GM12864 (cell line): ENCODE measurements at regions not wholly inside any gene's neighbourhood (a gene's known extent, or its start where the extent isn't known, plus 50 kb on each side); places are given as distances from the start of the nearest gene placed in this dataset.

ENCODE experiments used
- DNase-seq: peaks from one replicate; pipeline ENCODE4 v3.0.0-alpha.2; 2011; ENCODE audit warnings: low read depth
- H3K4me3 ChIP-seq: 2 replicates; pipeline ENCODE4 v1.5.1; 2011; ENCODE audit warnings: mild to moderate bottlenecking, low read depth, low read length, control low read depth
- CTCF ChIP-seq: IDR thresholded peaks from 2 replicates; pipeline ENCODE4 v1.5.1; 2011; ENCODE audit warnings: low read depth, mild to moderate bottlenecking, moderate library complexity, low read length, control low read depth, inconsistent platforms; ENCODE audit errors: missing control alignments

GRCh38 chr18:78676622-78677482 is 302.8 kb upstream of the SALL3 start:
- H3K4me3 ChIP-seq: no peak overlapping the region
- DNase-seq: no peak
- TF ChIP-seq CTCF: no peak

- DNase-seq: no peak
- TF ChIP-seq CTCF: no peak
- no peak overlapping the region for H3K4me3 ChIP-seq
Observed at GRCh38 chr18:78677483-78678317, 301.9 kb upstream of the SALL3 start.

GRCh38 chr18:78678318-78678695 is 301.3 kb upstream of the SALL3 start:
- no peak for TF ChIP-seq CTCF
- no peak for DNase-seq
- no peak overlapping the region for H3K4me3 ChIP-seq

- no peak for TF ChIP-seq CTCF
- H3K4me3 ChIP-seq: no peak overlapping the region
- no peak for DNase-seq
Observed at GRCh38 chr18:78679031-78679430, 300.6 kb upstream of the SALL3 start.

- DNase-seq: no peak
- H3K4me3 ChIP-seq: no peak overlapping the region
- no peak for TF ChIP-seq CTCF
Observed at GRCh38 chr18:78679613-78680260, 299.9 kb upstream of the SALL3 start.

- TF ChIP-seq CTCF: no peak
- DNase-seq: no peak
Observed at GRCh38 chr18:78681396-78681795, 298.2 kb upstream of the SALL3 start.

More at GRCh38 chr18:78681396-78681795, 298.2 kb upstream of the SALL3 start:
- H3K4me3 ChIP-seq: no peak overlapping the region
